HCT116 (cell line): ENCODE measurements at regions not wholly inside any gene's neighbourhood (a gene's known extent, or its start where the extent isn't known, plus 50 kb on each side); places are given as distances from the start of the nearest gene placed in this dataset.

Experiments used
- ATAC-seq: fragments of 200-7000 bp; cut with Tn5 transposase; 2 replicates; pipeline ENCODE4 v1.9.1; 2020; ENCODE audit warnings: mild to moderate bottlenecking, moderate library complexity
- BruUV-seq: library from RNA; stranded (reverse); fragments of 400-500 nt; replicated peaks from 2 replicates; lab custom pipeline; 2021; lab: Mats Ljungman, UMichigan
- CTCF ChIA-PET: fragments of 300-600 bp; sonication (Branson Sonifier 250); formaldehyde crosslinking; loops from one replicate; lab custom pipeline; 2021; ENCODE audit warnings: antibody characterized with exemption; lab: Charles Lee
- POLR2A ChIA-PET: fragments of 300-600, 350-600 bp; sonication (Branson Sonifier 250); formaldehyde crosslinking; loops from one replicate; lab custom pipeline; 2021; ENCODE audit warnings: antibody characterized with exemption; lab: Charles Lee
- RAD21 ChIA-PET, 2 experiments: fragments of 300-600 bp; sonication (Branson Sonifier 250); formaldehyde crosslinking; loops; one replicate each; lab custom pipeline; 2023; ENCODE audit warnings: low total read pairs in 2 of 2; ENCODE audit not compliant: uncharacterized antibody in 2 of 2, unreplicated experiment in 2 of 2, low non-redundant PET in 1 of 2; lab: Charles Lee
- DNase-seq: peaks from one replicate; pipeline ENCODE4 v3.0.0-alpha.2; 2010; ENCODE audit warnings: low read depth, low spot score
- H2AFZ ChIP-seq: fragments of 200-600 bp; shearing (Covaris generic), sonication (generic); 2 replicates; pipeline ENCODE4 v1.6.1; 2017; ENCODE audit warnings: low read depth, mixed run types, mixed read lengths, antibody characterized with exemption, low read length; ENCODE audit not compliant: poor library complexity, severe bottlenecking
- H3K27ac ChIP-seq: 2 replicates; pipeline ENCODE4 v1.5.1; 2012; ENCODE audit warnings: low read depth, low read length
- H3K27me3 ChIP-seq: fragments of 200-600 bp; sonication (generic); 2 replicates; pipeline ENCODE4 v1.6.1; 2016; ENCODE audit warnings: mixed run types, low read length, mixed read lengths; ENCODE audit not compliant: insufficient read depth
- H3K36me3 ChIP-seq, 2 experiments: fragments of 200-500 bp in 1 of 2; fragments of 200-600 bp in 1 of 2; sonication (Bioruptor generic) in 1 of 2; sonication (generic) in 1 of 2; 2 replicates each; pipeline versions ENCODE4 v1.5.1 to v1.6.1; 2014 to 2016; ENCODE audit warnings: low read length in 2 of 2, inconsistent platforms in 1 of 2, mixed read lengths in 1 of 2, mixed run types in 1 of 2; ENCODE audit not compliant: insufficient read depth in 2 of 2, control insufficient read depth in 1 of 2
- H3K4me1 ChIP-seq, 2 experiments: fragments of 200-600 bp in 1 of 2; sonication (generic) in 1 of 2; 2 replicates each; pipeline versions ENCODE4 v1.5.1 to v1.6.1; 2012 to 2017; ENCODE audit warnings: low read length in 2 of 2, inconsistent platforms in 1 of 2, mild to moderate bottlenecking in 1 of 2, mixed read lengths in 1 of 2, mixed run types in 1 of 2, moderate library complexity in 1 of 2; ENCODE audit not compliant: insufficient read depth in 2 of 2, control insufficient read depth in 1 of 2
- H3K4me2 ChIP-seq: fragments of 200-600 bp; sonication (generic); 2 replicates; pipeline ENCODE4 v1.6.1; 2017; ENCODE audit warnings: mixed run types, low read length, mixed read lengths
- H3K4me3 ChIP-seq, 2 experiments: fragments of 200-600 bp in 1 of 2; sonication (generic) in 1 of 2; replicated peaks in 1 of 2; 2 replicates each; pipeline ENCODE4 v1.5.1; 2011 to 2016; ENCODE audit warnings: low read length in 2 of 2, control low read depth in 1 of 2, low read depth in 1 of 2, mild to moderate bottlenecking in 1 of 2, mixed read lengths in 1 of 2, mixed run types in 1 of 2
- H3K79me2 ChIP-seq: fragments of 200-600 bp; sonication (generic); 2 replicates; pipeline ENCODE4 v1.6.1; 2017; ENCODE audit warnings: mild to moderate bottlenecking, mixed run types, low read length, moderate library complexity, mixed read lengths; ENCODE audit not compliant: insufficient read depth
- H3K9ac ChIP-seq: fragments of 200-600 bp; sonication (generic); 2 replicates; pipeline ENCODE4 v1.6.1; 2016; ENCODE audit warnings: low read length, mixed read lengths
- H3K9me2 ChIP-seq: fragments of 200-600 bp; sonication (generic), shearing (Covaris generic); 2 replicates; pipeline ENCODE4 v1.6.1; 2017; ENCODE audit warnings: mixed run types, mild to moderate bottlenecking, moderate library complexity; ENCODE audit not compliant: insufficient read depth
- H3K9me3 ChIP-seq, 2 experiments: fragments of 200-500 bp in 1 of 2; fragments of 200-600 bp in 1 of 2; sonication (Bioruptor generic) in 1 of 2; sonication (generic) in 1 of 2; 2 replicates each; pipeline ENCODE4 v1.6.1; 2014 to 2017; ENCODE audit warnings: low read length in 2 of 2, mixed read lengths in 2 of 2, inconsistent platforms in 1 of 2, low read depth in 1 of 2, mild to moderate bottlenecking in 1 of 2, mixed run types in 1 of 2, moderate library complexity in 1 of 2; ENCODE audit not compliant: control insufficient read depth in 1 of 2, insufficient read depth in 1 of 2
- H4K20me1 ChIP-seq: fragments of 200-600 bp; sonication (generic), shearing (Covaris generic); 2 replicates; pipeline ENCODE4 v1.6.1; 2017; ENCODE audit warnings: mixed run types, mild to moderate bottlenecking, moderate library complexity; ENCODE audit not compliant: insufficient read depth
- ATF3 ChIP-seq: IDR thresholded peaks from 2 replicates; pipeline ENCODE4 v1.6.1; 2012
- CEBPB ChIP-seq: IDR thresholded peaks from 2 replicates; pipeline ENCODE4 v1.6.1; 2012; ENCODE audit warnings: low read depth
- EGR1 ChIP-seq: IDR thresholded peaks from 2 replicates; pipeline ENCODE4 v1.6.1; 2012; ENCODE audit warnings: low read depth
- ELF1 ChIP-seq: IDR thresholded peaks from 2 replicates; pipeline ENCODE4 v1.6.1; 2012; ENCODE audit warnings: low read depth, borderline replicate concordance
- FOSL1 ChIP-seq: IDR thresholded peaks from 2 replicates; pipeline ENCODE4 v1.6.1; 2012; ENCODE audit warnings: low read depth
- JUND ChIP-seq: IDR thresholded peaks from 2 replicates; pipeline ENCODE4 v1.6.1; 2012
- POLR2A ChIP-seq: IDR thresholded peaks from 2 replicates; pipeline ENCODE4 v1.7.0; 2011; ENCODE audit warnings: borderline replicate concordance; ENCODE audit not compliant: insufficient read depth, insufficient read length; ENCODE audit errors: extremely low read depth
- SRF ChIP-seq: IDR thresholded peaks from 2 replicates; pipeline ENCODE4 v1.6.1; 2012; ENCODE audit warnings: low read depth
- ZBTB33 ChIP-seq: IDR thresholded peaks from 2 replicates; pipeline ENCODE4 v1.6.1; 2011; ENCODE audit warnings: mild to moderate bottlenecking, low read length, moderate library complexity; ENCODE audit not compliant: insufficient replicate concordance; ENCODE audit errors: extremely low read depth
- ZNF274 ChIP-seq: fragments of 200-500 bp; sonication (Bioruptor generic); IDR thresholded peaks from 2 replicates; pipeline ENCODE4 v1.6.1; 2014; ENCODE audit warnings: mild to moderate bottlenecking, low read depth, low read length, inconsistent platforms
- intact Hi-C: fragments of 100-400 bp; cut with micrococcal nuclease; formaldehyde crosslinking; loops from 2 replicates; pipeline ENCODE4 v1.10.0; 2022
- TF ChIP-seq, protein P1 (sequence below), 3 experiments: fragments of 200-600 bp in 1 of 3; sonication (generic) in 1 of 3; IDR thresholded peaks in 2 of 3; conservative IDR thresholded peaks in 1 of 3; 2 replicates each; pipeline ENCODE4 v1.5.1; 2012 to 2017; ENCODE audit warnings: low read depth in 2 of 3, low read length in 2 of 3, antibody characterized with exemption in 1 of 3, borderline replicate concordance in 1 of 3, control low read depth in 1 of 3, mild to moderate bottlenecking in 1 of 3, mixed read lengths in 1 of 3, mixed run types in 1 of 3, moderate library complexity in 1 of 3; ENCODE audit not compliant: insufficient read depth in 1 of 3

GRCh38 chr5:58383448-58383847 lies 76.4 kb downstream of the PLK2 start:
- Histone ChIP-seq H3K9me3 (peaks cover 0 to 13% of the 10 kb centered on the region in 2 experiments; a peak in 1 of 4 replicates), H3K79me2 (no peaks in the 10 kb centered on the region), H3K9me2 (no peaks in the 10 kb centered on the region), H4K20me1 (no peaks in the 10 kb centered on the region), H2AFZ (no peak overlapping the region), H3K4me1 (no peaks in the 10 kb centered on the region), H3K9ac (no peak overlapping the region), H3K4me3 (no peak overlapping the region), H3K36me3 (no peaks in the 10 kb centered on the region), H3K4me2 (no peak overlapping the region), H3K27ac (no peak overlapping the region), H3K27me3 (no peaks in the 10 kb centered on the region)
- intact Hi-C loops: no loop called here
- no peak for DNase-seq
- ChIA-PET CTCF (no interaction called here), POLR2A (no interaction called here), RAD21 (no interaction called here)
- TF ChIP-seq JUND (no peak), ELF1 (no peak), POLR2A (no peak), ZBTB33 (no peak), ATF3 (no peak), FOSL1 (no peak), CEBPB (no peak), EGR1 (no peak), SRF (no peak), ZNF274 (no peak)
- TF ChIP-seq, protein P1, sequence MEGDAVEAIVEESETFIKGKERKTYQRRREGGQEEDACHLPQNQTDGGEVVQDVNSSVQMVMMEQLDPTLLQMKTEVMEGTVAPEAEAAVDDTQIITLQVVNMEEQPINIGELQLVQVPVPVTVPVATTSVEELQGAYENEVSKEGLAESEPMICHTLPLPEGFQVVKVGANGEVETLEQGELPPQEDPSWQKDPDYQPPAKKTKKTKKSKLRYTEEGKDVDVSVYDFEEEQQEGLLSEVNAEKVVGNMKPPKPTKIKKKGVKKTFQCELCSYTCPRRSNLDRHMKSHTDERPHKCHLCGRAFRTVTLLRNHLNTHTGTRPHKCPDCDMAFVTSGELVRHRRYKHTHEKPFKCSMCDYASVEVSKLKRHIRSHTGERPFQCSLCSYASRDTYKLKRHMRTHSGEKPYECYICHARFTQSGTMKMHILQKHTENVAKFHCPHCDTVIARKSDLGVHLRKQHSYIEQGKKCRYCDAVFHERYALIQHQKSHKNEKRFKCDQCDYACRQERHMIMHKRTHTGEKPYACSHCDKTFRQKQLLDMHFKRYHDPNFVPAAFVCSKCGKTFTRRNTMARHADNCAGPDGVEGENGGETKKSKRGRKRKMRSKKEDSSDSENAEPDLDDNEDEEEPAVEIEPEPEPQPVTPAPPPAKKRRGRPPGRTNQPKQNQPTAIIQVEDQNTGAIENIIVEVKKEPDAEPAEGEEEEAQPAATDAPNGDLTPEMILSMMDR (IDR thresholded peaks at IDR 0.05 in 2 of 3, conservative IDR thresholded peaks at IDR 0.05 in 1 of 3; ENCODE audit: borderline replicate concordance in 1 of 3, insufficient read depth in 1 of 3, low read depth in 2 of 3, low read length in 2 of 3): no peak
- BruUV-seq: no TSS peak
- no peak for ATAC-seq
